DOHH2 (cell line): ENCODE measurements at regions not wholly inside any gene's neighbourhood (a gene's known extent, or its start where the extent isn't known, plus 50 kb on each side); places are given as distances from the start of the nearest gene placed in this dataset.

Source experiments
- EZH2phosphoT487 ChIP-seq: fragments of 200-600 bp; sonication (generic); IDR thresholded peaks from 2 replicates; pipeline ENCODE4 v1.6.1; 2017; ENCODE audit warnings: borderline replicate concordance, mild to moderate bottlenecking, antibody characterized with exemption, low read length, moderate library complexity, mixed read lengths
- TF ChIP-seq, protein P1 (sequence below): fragments of 200-600 bp; sonication (generic); IDR thresholded peaks from one replicate; pipeline ENCODE4 v1.5.1; 2014; ENCODE audit warnings: antibody characterized with exemption, mild to moderate bottlenecking, low read depth, low read length; ENCODE audit not compliant: poor library complexity, severe bottlenecking

- TF ChIP-seq, protein P1, sequence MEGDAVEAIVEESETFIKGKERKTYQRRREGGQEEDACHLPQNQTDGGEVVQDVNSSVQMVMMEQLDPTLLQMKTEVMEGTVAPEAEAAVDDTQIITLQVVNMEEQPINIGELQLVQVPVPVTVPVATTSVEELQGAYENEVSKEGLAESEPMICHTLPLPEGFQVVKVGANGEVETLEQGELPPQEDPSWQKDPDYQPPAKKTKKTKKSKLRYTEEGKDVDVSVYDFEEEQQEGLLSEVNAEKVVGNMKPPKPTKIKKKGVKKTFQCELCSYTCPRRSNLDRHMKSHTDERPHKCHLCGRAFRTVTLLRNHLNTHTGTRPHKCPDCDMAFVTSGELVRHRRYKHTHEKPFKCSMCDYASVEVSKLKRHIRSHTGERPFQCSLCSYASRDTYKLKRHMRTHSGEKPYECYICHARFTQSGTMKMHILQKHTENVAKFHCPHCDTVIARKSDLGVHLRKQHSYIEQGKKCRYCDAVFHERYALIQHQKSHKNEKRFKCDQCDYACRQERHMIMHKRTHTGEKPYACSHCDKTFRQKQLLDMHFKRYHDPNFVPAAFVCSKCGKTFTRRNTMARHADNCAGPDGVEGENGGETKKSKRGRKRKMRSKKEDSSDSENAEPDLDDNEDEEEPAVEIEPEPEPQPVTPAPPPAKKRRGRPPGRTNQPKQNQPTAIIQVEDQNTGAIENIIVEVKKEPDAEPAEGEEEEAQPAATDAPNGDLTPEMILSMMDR = no peak
- no peak for TF ChIP-seq EZH2phosphoT487
These were observed 994.9 kb downstream of the REEP3 start for GRCh38 chr10:64515970-64516699.
